ENCODE measurements at regions not wholly inside any gene's neighbourhood (a gene's known extent, or its start where the extent isn't known, plus 50 kb on each side); places are given as distances from the start of the nearest gene placed in this dataset.
"Not testable (repeated sequence)": the region's sequence is repeated elsewhere in the genome, so short reads cannot be mapped to it uniquely, and the experiment has no call there.

GRCh38 chr4:24363751-24364150 lies 220.6 kb downstream of the DHX15 start:
- DNase-seq, result no peak

DNA sequence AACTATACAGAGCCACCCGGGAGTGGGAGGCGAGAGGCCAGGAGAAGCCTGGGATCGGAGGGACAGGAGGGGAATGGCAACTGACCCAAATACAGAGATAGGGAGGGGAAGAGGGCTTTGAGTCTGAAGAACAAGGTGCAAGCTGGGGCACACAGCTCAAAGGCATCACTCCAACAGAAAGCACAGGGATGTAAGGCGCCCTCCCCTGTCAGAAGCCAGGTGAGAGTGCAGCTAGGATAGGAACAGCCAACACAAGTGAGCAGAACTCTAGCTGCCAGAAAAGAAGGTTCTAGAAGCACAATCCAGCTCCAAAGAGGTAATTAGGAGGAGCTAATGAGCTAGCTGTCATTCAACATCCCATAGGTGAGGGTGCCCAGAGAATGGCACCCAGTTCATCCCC lies 232.2 kb downstream of the DHX15 start:
- no peak for DNase-seq

DNA sequence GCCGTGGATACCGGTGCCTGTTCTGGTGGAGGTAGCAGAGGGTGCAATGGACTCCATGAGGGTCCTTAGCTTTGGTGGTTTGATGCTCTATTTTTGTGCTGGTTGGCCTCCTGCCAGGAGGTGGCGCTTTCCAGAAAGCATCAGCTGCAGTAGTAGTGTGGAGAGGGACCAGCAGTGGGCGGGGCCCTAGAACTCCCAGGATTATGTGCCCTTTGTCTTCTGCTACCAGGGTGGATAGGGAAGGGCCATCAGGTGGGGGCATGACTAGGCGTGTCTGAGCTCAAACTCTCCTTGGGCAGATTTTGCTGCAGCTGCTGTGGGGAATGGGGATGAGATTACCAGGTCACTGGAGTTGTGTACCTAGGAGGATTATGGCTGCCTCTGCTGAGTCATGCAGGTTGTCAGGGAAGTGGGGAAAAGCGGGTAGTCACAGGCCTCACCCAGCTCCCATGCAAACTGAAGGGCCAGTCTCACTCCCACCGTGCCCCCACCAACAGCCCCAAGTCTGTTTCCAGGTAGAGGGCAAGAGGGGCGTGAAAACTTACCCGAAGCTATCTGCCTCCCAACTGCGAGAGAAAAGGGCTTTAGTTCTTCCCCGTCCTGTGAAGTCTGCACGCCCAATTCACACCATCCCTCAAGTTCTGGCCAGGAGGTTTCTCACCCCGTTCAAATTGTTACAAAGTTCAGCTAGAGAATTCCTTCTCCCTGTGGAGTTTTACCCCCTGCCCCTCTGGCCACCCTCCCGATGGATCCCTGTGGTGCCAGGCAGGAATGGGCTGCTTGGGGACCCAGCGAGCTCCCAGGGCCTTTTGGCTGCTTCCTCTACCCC lies 235.0 kb downstream of the DHX15 start:
- not testable (repeated sequence) for DNase-seq

- DNase-seq, result no peak
Observed at GRCh38 chr4:24339260-24339659, 245.1 kb downstream of the DHX15 start.

DNA sequence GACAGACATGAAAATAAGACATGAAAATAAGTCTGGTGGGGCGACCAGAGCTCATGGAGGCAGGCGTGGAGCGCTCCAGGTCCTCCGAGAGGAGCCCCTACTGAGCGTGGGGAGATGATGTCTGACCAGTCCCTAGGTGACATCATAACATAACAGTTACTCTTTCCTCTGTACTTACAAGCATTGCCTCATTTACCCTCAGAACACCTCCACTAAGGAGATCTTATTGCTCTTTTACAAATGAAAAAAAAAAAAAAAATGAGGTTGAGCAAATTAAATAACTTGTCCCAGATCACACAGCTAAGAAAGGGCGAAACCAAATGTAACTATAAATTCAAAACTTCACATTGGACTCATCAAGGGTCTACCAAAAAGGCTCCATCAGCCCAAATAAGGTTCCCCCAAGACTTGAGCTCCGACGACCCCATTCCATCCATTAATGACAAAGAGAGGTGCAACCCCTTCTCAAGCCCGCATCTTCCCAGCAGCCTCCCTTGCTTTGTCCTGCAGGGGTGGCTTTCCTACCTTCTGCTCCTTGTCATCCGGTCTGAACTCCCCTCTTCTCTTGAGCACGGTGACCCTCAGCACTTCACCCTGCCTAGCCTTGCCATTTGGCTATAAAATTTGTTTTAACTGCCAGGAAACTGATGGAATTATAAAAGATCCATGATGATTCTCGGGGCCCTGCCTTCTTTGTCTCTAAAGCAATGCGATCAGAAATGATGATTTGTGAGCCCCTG lies 246.7 kb downstream of the DHX15 start:
- no peak for DNase-seq

DNA sequence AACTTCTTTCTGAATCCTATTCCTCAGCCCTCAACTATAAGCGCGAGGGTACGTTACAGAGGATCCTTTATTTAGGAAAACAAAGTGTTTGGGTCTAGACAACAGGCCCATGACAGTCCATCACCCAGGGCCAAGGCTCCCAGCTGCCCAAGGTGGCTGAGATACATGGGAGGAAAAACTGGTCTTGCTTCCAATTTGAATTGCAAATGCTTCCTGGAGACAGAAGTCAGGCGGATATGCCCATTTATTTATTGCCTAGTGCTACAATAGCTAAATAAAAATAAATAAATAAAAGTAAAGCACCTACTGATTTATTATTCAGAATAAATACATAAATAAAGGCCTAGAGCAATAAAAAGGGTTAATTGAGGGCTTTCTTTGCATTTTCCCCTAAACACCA lies 248.7 kb downstream of the DHX15 start:
- DNase-seq, result no peak

GRCh38 chr4:24334906-24335305 lies 249.4 kb downstream of the DHX15 start:
- DNase-seq, result no peak

DNA sequence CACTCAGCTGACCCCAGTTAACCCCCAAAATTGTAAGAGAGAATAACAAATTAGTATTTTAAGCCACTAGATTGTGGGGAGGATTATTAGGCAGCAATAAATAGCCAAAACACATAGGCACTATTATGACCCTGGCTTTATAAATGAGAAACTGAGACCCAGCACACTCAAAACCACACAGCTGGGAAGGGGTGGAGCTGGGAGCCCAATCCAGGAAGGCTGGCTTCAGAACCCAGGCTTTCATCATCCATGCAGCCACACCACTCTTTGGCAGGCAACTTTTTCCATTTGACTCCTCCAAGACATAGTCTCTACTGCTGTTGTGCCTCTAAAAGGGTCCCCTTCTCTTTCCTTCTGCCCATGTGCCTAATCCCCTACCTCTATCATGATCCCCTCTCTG lies 253.8 kb downstream of the DHX15 start:
- no peak for DNase-seq

DNA sequence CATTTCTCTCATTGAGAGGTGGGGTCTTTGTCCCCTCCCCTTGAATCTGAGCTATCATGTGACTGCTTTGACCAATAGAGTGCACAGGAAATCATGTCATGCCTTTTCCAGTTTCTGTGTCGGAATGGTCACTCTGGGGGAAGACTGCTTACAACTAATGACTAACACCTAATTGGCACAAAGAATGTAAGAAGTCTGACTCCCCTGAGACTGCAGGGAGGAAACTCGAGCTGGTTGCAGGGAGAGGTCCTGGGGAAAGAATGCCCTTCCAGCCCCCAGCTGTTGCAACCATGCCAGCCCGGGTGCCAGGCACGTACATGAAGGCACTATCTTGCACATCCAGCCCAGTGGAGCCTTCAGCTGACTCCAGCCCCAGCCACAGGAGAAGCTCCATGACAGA lies 254.2 kb downstream of the DHX15 start:
- DNase-seq, result no peak

- DNase-seq, result no peak
Observed at GRCh38 chr4:24328711-24329110, 255.6 kb downstream of the DHX15 start.

DNA sequence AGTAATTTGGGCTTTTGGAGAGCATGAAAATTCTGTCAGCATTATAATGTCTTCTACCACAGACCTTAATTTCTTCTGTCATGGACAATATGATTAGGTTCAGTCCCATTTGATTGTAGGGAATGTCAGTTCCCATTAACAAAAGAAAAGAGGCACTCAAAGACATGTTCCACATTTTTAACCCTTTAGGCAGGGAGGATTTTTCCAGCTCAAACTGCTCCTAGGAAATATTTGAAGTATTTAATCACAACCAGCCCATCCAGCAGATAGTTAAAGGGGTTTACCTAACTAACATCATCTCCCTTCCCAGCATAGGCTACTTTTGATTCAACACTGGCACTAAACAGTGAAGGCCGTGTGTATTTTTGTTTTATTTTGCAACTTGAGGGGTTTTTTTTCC lies 256.0 kb downstream of the DHX15 start:
- DNase-seq, result no peak

DNA sequence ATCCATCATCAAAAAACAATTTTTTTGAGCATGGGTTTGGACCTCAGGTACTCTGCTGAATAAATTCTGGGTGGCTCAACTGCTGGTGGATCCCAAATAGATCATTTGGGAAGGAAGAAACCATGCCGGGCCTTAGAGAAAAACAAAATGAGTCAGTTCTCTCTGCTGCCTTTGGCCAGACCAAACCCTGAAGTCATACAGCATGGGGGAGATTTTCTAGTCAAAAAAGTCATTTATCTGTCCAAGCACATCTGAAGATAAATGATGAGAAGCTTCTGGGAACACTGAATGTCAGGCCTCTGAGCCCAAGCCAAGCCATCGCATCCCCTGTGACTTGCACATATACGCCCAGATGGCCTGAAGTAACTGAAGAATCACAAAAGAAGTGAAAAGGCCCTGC lies 261.4 kb downstream of the DHX15 start:
- no peak for DNase-seq

GRCh38 chr4:24322511-24322910 lies 261.8 kb downstream of the DHX15 start:
- DNase-seq, result no peak

DNA sequence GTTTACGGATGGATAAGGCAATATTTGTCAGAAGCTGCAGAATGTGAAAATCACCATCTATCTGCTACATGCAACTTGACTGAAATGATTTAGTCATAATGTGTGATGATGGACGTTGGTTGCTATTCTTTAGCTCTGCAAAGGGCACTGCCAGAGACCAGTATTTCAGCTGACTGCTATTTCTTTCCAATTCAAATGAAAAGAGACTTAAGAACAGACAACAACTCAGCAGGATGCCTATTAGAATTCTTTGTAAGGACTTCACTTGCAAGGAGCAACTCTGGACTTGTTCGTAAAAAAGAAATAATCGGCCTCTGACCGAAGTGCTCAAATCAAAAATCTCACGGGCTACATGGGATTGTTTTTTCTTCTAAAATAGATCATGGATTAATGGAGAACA lies 262.7 kb downstream of the DHX15 start:
- DNase-seq, result no peak

- no peak for DNase-seq
Observed at GRCh38 chr4:24321131-24321530, 263.2 kb downstream of the DHX15 start.

DNA sequence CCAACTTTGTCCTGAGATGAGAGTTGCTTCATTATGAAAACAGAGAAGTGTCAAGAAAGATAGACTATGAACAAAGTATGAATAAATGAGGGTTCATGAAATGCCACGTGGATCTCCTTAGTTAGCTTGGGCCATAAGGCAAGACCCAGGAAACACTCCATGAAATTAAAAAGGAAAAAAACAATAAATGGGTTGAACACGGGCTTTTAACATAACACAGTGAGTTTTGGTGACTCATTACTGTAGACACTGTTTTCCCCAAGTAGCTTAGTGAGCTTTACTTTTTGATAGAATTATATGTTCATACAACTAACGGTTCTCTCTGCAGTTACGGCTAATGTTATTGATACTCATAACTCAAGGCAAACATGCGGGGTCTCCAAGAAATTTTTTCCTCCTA lies 265.0 kb downstream of the DHX15 start:
- DNase-seq, result no peak

DNA sequence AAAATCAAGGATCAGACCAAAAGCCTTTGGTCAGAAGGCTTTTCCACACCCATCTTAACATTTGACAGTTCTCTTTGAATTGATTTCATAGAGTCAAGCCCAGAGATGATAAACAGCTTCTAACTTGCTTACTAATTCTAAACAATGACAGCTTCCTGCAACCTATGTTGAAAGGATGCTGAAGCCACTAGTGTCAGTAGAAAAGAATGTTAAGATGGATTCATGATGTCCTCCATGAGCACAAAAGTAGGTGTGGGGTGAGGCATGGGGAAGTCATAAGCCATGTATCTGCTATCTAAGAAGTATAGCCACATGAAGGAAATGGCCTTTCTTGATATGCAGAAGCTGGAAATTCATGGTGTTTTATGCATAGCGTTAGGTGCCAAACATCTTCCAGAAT lies 269.3 kb downstream of the DHX15 start:
- DNase-seq, result no peak

GRCh38 chr4:24312261-24312913 lies 272.0 kb downstream of the DHX15 start:
- no peak for DNase-seq

- no peak for DNase-seq
Observed at GRCh38 chr4:24303926-24304325, 280.4 kb downstream of the DHX15 start.

DNA sequence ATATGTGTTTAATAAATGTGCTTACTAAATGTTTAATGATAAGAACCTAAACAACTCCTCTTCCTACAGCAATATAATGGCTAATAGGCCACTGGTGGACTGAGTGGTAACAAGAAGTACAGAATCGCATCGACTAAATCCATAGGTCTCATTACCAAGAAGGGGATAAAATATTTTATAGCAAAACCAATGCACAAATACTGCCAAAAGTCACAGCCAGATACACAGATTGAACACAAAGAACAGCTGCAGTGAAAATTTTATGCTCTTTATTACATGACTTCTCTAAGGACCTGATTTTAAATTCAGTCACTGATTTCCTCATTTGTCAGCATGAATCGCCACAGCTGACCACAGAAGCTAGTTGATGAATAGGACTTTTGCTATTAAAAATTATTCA lies 285.4 kb downstream of the DHX15 start:
- DNase-seq, result no peak

DNA sequence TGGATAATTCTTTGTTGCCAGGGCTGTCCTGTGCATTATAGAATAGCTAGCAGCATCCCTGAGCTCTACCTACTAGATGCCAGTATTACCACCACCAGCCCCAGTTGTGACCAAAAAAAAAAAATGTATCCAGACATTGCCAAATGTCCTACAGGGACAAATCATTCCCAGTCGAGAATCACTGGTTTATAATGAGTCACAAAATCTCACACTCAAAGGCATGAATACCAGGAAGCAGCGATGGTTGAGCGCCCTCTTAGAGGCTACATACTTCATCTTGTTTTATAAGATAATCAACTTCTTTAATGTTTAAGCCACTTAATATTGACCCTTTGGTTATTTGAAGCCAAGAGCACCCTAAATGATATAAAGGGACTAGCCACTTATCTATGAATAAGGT lies 297.3 kb downstream of the DHX15 start:
- DNase-seq, result no peak

DNA sequence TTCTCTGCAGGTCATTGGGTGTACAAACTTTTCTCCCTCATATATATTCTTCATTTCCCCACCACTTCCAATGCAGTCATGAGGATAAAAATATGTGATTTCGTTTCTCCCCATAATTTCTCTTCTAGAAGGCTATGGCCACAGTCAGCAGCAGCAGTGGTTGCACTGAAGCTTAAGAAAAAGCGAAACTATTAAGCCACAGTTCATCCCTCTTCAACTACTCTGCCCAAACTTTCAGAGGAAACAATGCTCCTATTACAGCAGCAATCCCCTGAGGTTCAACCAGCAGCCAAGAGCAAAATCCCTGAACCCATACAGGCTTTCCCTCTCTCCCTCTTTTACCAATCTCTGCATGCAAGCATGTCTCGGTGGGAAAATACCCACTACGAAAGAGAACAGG lies 298.6 kb downstream of the DHX15 start:
- DNase-seq, result no peak

DNA sequence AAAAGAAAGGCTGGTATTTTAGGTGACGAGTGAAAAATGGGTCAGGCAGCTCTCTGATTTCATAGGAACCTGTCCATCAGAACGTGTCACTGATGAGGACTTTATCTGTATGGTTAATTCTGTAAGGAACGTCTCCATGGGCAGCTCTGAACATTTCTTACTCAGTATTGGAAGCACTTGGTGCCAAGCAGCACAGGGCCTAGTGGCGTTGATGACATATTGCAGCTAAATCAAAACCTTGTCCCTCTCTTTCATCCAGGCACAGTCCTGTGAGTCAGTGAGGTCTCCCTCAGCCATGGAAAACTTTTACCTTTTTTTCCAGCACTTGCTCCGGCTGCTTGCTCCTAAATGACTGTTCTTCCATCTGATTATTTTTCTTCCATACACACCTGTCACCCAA lies 301.9 kb downstream of the DHX15 start:
- DNase-seq, result no peak

DNA sequence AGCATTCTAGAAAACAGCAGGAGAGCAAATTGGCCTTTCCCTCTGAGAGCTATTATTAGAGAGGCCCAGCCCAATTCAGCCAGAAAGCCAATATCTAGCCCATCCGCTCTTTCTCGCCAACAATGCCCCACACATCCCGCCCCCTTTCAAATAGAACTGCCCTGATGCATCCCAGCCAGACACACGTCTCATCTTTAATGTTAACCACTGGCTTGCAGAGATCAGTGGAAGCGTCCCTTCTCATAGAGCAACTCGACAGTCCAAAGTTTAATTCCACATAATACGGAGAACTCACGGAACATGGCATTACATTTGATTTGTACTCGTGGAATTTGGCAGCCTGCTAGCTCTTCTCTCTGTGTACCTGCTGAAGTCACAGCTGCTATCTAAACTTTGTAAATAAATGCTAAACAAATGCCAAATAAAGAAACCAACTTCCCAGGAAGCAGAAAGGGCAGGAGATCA lies 304.4 kb downstream of the DHX15 start:
- DNase-seq, result no peak
